ENCODE measurements at regions not wholly inside any gene's neighbourhood (a gene's known extent, or its start where the extent isn't known, plus 50 kb on each side); places are given as distances from the start of the nearest gene placed in this dataset.

GRCh38 chr7:33722383-33723101 lies 182.8 kb upstream of the BMPER start:
- TF ChIP-seq POLR2A (IDR thresholded peaks at IDR 0.05) (no peak), CTCF (IDR thresholded peaks at IDR 0.05) (no peak)
- whole genome bisulfite sequencing, 2 donors: 55 to 68% methylated on average over 4 to 5 of the region's 15 CpGs
- H3K9me3 ChIP-seq: no peaks in the 10 kb centered on the region
- DNase-seq: no peak
- H3K27ac ChIP-seq: no peak overlapping the region
- H3K4me1 ChIP-seq: peaks cover 0 to 17% (median 7%) of the 10 kb centered on the region in 3 donors
- no peaks in the 10 kb centered on the region for H3K36me3 ChIP-seq
- no peak overlapping the region for H3K4me3 ChIP-seq
- intact Hi-C loops (cut with DNase I): no loop called here
- no peaks in the 10 kb centered on the region for H3K27me3 ChIP-seq

GRCh38 chr7:33724201-33724600 lies 181.1 kb upstream of the BMPER start:
- 63 to 84% methylated on average over 3 of the region's 3 CpGs for WGBS, 2 donors
- H3K9me3 ChIP-seq: no peaks in the 10 kb centered on the region
- no peak overlapping the region for H3K4me3 ChIP-seq
- intact Hi-C loops (cut with DNase I): no loop called here
- TF ChIP-seq POLR2A (IDR thresholded peaks at IDR 0.05): no peak
- no peak for TF ChIP-seq CTCF (IDR thresholded peaks at IDR 0.05)
- DNase-seq: no peak
- no peaks in the 10 kb centered on the region for H3K36me3 ChIP-seq
- no peak overlapping the region for H3K27ac ChIP-seq
- H3K27me3 ChIP-seq: no peaks in the 10 kb centered on the region
- peaks cover 0 to 11% (median 7%) of the 10 kb centered on the region in 3 donors for H3K4me1 ChIP-seq

- DNase-seq: no peak
- no peaks in the 10 kb centered on the region for H3K27me3 ChIP-seq
- H3K36me3 ChIP-seq: no peaks in the 10 kb centered on the region
- intact Hi-C loops (cut with DNase I): no loop called here
- 73 to 80% methylated on average over 5 to 7 of the region's 7 CpGs for WGBS, 2 donors
- H3K4me1 ChIP-seq: peaks cover 0 to 11% (median 7%) of the 10 kb centered on the region in 3 donors
- no peak overlapping the region for H3K27ac ChIP-seq
- no peaks in the 10 kb centered on the region for H3K9me3 ChIP-seq
- TF ChIP-seq CTCF (IDR thresholded peaks at IDR 0.05) (no peak), POLR2A (IDR thresholded peaks at IDR 0.05) (no peak)
- H3K4me3 ChIP-seq: no peak overlapping the region
Measured at GRCh38 chr7:33725111-33726025, 180.0 kb upstream of the BMPER start.

- H3K9me3 ChIP-seq: no peaks in the 10 kb centered on the region
- no peak for TF ChIP-seq POLR2A (IDR thresholded peaks at IDR 0.05)
- no peak for TF ChIP-seq CTCF (IDR thresholded peaks at IDR 0.05)
- 74 to 78% methylated on average over 4 to 5 of the region's 5 CpGs for WGBS, 2 donors
- no peaks in the 10 kb centered on the region for H3K27me3 ChIP-seq
- H3K4me1 ChIP-seq: peaks cover 0 to 11% (median 7%) of the 10 kb centered on the region in 3 donors
- no peaks in the 10 kb centered on the region for H3K36me3 ChIP-seq
- intact Hi-C loops (cut with DNase I): no loop called here
- no peak overlapping the region for H3K4me3 ChIP-seq
- DNase-seq: no peak
- H3K27ac ChIP-seq: no peak overlapping the region
Measured at GRCh38 chr7:33726582-33726981, 178.8 kb upstream of the BMPER start.

GRCh38 chr7:33727315-33727714 lies 178.0 kb upstream of the BMPER start:
- Histone ChIP-seq H3K4me1 (peaks cover 0 to 6% (median 6%) of the 10 kb centered on the region in 3 donors), H3K36me3 (no peaks in the 10 kb centered on the region), H3K27ac (no peak overlapping the region), H3K27me3 (no peaks in the 10 kb centered on the region), H3K4me3 (no peak overlapping the region), H3K9me3 (no peaks in the 10 kb centered on the region)
- TF ChIP-seq POLR2A (IDR thresholded peaks at IDR 0.05): no peak
- TF ChIP-seq CTCF (IDR thresholded peaks at IDR 0.05): no peak
- intact Hi-C loops (cut with DNase I): no loop called here
- 71 to 86% methylated on average over 4 to 5 of the region's 11 CpGs for WGBS, 2 donors
- DNase-seq: no peak

Measured in esophagus squamous epithelium (tissue), 5 donors.